GM21825 (cell line): ENCODE measurements at regions not wholly inside any gene's neighbourhood (a gene's known extent, or its start where the extent isn't known, plus 50 kb on each side); places are given as distances from the start of the nearest gene placed in this dataset.
"Not testable (repeated sequence)": the region's sequence is repeated elsewhere in the genome, so short reads cannot be mapped to it uniquely, and the experiment has no call there.

Experiments
- ATAC-seq: cut with Tn5 transposase; IDR thresholded peaks from one replicate; pipeline ENCODE4 v1.9.1; 2021; ENCODE audit warnings: mild to moderate bottlenecking, moderate library complexity; ENCODE audit not compliant: unreplicated experiment

GRCh38 chr16:86335266-86336172, 174.8 kb upstream of the FOXF1 start:
- ATAC-seq = no peak

- no peak for ATAC-seq
These were observed 173.2 kb upstream of the FOXF1 start for GRCh38 chr16:86337138-86337537.

GRCh38 chr16:86337581-86338402, 172.5 kb upstream of the FOXF1 start:
- no peak for ATAC-seq

GRCh38 chr16:86338403-86339115, 171.8 kb upstream of the FOXF1 start:
- ATAC-seq = no peak

- ATAC-seq = no peak
These were observed 168.0 kb upstream of the FOXF1 start for GRCh38 chr16:86342161-86342834.

GRCh38 chr16:86343027-86343795, 167.1 kb upstream of the FOXF1 start:
- ATAC-seq = no peak

- no peak for ATAC-seq
These were observed 166.3 kb upstream of the FOXF1 start for GRCh38 chr16:86343796-86344585.

- no peak for ATAC-seq
These were observed 165.8 kb upstream of the FOXF1 start for GRCh38 chr16:86344586-86344871.

GRCh38 chr16:86344881-86345280, 165.4 kb upstream of the FOXF1 start:
- ATAC-seq = no peak

GRCh38 chr16:86345516-86345915, 164.8 kb upstream of the FOXF1 start:
- ATAC-seq = no peak

- ATAC-seq = no peak
These were observed 164.3 kb upstream of the FOXF1 start for GRCh38 chr16:86346034-86346433.

- ATAC-seq = no peak
These were observed 163.2 kb upstream of the FOXF1 start for GRCh38 chr16:86347090-86347489.

GRCh38 chr16:86347916-86348555, 162.3 kb upstream of the FOXF1 start:
- no peak for ATAC-seq

- ATAC-seq = no peak
These were observed 160.9 kb upstream of the FOXF1 start for GRCh38 chr16:86349338-86349900.

GRCh38 chr16:86350289-86350688, 160.0 kb upstream of the FOXF1 start:
- ATAC-seq = no peak

- ATAC-seq = no peak
These were observed 159.1 kb upstream of the FOXF1 start for GRCh38 chr16:86351041-86351784.

GRCh38 chr16:86351785-86352139, 158.6 kb upstream of the FOXF1 start:
- not testable (repeated sequence) for ATAC-seq

- ATAC-seq = no peak
These were observed 157.2 kb upstream of the FOXF1 start for GRCh38 chr16:86353148-86353547.
